Esophagus mucosa (tissue), 1 donor: ENCODE measurements at regions not wholly inside any gene's neighbourhood (a gene's known extent, or its start where the extent isn't known, plus 50 kb on each side); places are given as distances from the start of the nearest gene placed in this dataset.

Experiments used
- ATAC-seq: fragments of 200-7000 bp; cut with Tn5 transposase; one replicate; pipeline ENCODE4 v1.9.1; 2020
- donor health status: DM: yes; HTN: yes; CAD: no.

GRCh38 chr6:163970846-163971564 lies 556.5 kb downstream of the QKI start:
- ATAC-seq, result no peak

- ATAC-seq, result no peak
Measured at GRCh38 chr6:163965426-163966348, 551.2 kb downstream of the QKI start.

- no peak for ATAC-seq
Measured at GRCh38 chr6:163964789-163965188, 550.3 kb downstream of the QKI start.

GRCh38 chr6:163963205-163964120 lies 548.9 kb downstream of the QKI start:
- ATAC-seq, result no peak

GRCh38 chr6:163962627-163963117 lies 548.2 kb downstream of the QKI start:
- no peak for ATAC-seq

GRCh38 chr6:163960128-163960527 lies 545.6 kb downstream of the QKI start:
- ATAC-seq, result no peak

GRCh38 chr6:163958646-163959045 lies 544.1 kb downstream of the QKI start:
- ATAC-seq, result no peak

- ATAC-seq, result peak; percentile 88
Measured at GRCh38 chr6:163956571-163957407, 542.3 kb downstream of the QKI start.

GRCh38 chr6:163955756-163956155 lies 541.2 kb downstream of the QKI start:
- ATAC-seq, result no peak

- peak; percentile 44 for ATAC-seq
Measured at GRCh38 chr6:163955096-163955495, 540.6 kb downstream of the QKI start.

- no peak for ATAC-seq
Measured at GRCh38 chr6:163954088-163954775, 539.7 kb downstream of the QKI start.

GRCh38 chr6:163952005-163952404 lies 537.5 kb downstream of the QKI start:
- ATAC-seq, result no peak

GRCh38 chr6:163951326-163951725 lies 536.8 kb downstream of the QKI start:
- ATAC-seq, result no peak

GRCh38 chr6:163950159-163950558 lies 535.6 kb downstream of the QKI start:
- no peak for ATAC-seq

GRCh38 chr6:163949431-163949830 lies 534.9 kb downstream of the QKI start:
- no peak for ATAC-seq

- ATAC-seq, result no peak
Measured at GRCh38 chr6:163948250-163948649, 533.7 kb downstream of the QKI start.

- ATAC-seq, result no peak
Measured at GRCh38 chr6:163947276-163947675, 532.8 kb downstream of the QKI start.

- no peak for ATAC-seq
Measured at GRCh38 chr6:163946437-163946836, 531.9 kb downstream of the QKI start.

GRCh38 chr6:163945808-163946207 lies 531.3 kb downstream of the QKI start:
- ATAC-seq, result peak; percentile 97

- ATAC-seq, result no peak
Measured at GRCh38 chr6:163944897-163945296, 530.4 kb downstream of the QKI start.
